Transverse colon (tissue), 4 donors: ENCODE measurements at regions not wholly inside any gene's neighbourhood (a gene's known extent, or its start where the extent isn't known, plus 50 kb on each side); places are given as distances from the start of the nearest gene placed in this dataset.

Experiments
- EP300 ChIP-seq: sonication (generic); formaldehyde crosslinking; IDR thresholded peaks from one replicate; pipeline ENCODE4 v1.6.1; 2017; ENCODE audit warnings: antibody characterized with exemption, low read depth
- POLR2AphosphoS5 ChIP-seq, 3 donors: sonication (generic); formaldehyde crosslinking; IDR thresholded peaks; one replicate each; pipeline ENCODE4 v1.6.1; 2016; ENCODE audit warnings: antibody characterized with exemption in 3 of 3
- TF ChIP-seq, protein P1 (sequence below), 5 experiments: fragments of 200-600 bp in 3 of 5; fragments of 450-650 bp in 2 of 5; sonication (generic) in 3 of 5; IDR thresholded peaks; 1 replicate in 2 of 5; 2 replicates in 3 of 5; pipeline ENCODE4 v1.5.1; 2016 to 2017; ENCODE audit warnings: antibody characterized with exemption in 5 of 5, inconsistent platforms in 3 of 5, mild to moderate bottlenecking in 2 of 5, moderate library complexity in 1 of 5

DNA sequence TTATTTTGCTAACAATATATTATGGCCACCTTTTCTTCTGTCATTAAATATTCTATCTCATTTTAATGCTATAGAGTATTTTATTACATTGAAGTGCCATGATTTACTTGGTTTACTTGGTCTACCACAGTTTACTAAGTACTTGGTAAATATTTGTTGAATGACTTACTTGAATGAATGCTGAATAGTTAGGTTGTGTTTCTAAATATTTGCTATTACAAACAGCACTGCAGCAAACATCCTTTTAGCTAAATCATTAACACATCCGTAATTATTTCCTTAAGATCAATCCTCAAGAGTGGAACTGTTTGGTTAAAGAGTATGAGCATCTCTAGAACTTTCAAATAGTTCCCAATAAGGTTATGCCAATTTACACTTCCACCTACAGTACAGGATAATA is 318.7 kb downstream of the MYCN start:
- TF ChIP-seq, protein P1, sequence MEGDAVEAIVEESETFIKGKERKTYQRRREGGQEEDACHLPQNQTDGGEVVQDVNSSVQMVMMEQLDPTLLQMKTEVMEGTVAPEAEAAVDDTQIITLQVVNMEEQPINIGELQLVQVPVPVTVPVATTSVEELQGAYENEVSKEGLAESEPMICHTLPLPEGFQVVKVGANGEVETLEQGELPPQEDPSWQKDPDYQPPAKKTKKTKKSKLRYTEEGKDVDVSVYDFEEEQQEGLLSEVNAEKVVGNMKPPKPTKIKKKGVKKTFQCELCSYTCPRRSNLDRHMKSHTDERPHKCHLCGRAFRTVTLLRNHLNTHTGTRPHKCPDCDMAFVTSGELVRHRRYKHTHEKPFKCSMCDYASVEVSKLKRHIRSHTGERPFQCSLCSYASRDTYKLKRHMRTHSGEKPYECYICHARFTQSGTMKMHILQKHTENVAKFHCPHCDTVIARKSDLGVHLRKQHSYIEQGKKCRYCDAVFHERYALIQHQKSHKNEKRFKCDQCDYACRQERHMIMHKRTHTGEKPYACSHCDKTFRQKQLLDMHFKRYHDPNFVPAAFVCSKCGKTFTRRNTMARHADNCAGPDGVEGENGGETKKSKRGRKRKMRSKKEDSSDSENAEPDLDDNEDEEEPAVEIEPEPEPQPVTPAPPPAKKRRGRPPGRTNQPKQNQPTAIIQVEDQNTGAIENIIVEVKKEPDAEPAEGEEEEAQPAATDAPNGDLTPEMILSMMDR (IDR thresholded peaks at IDR 0.05), result no peak
- no peak for TF ChIP-seq EP300
- TF ChIP-seq POLR2AphosphoS5 (IDR thresholded peaks at IDR 0.05), result no peak
